Loucy (cell line): ENCODE measurements at regions not wholly inside any gene's neighbourhood (a gene's known extent, or its start where the extent isn't known, plus 50 kb on each side); places are given as distances from the start of the nearest gene placed in this dataset.

Experiments
- CTCF ChIP-seq: fragments of 200-600 bp; sonication (generic); conservative IDR thresholded peaks from 2 replicates; pipeline ENCODE4 v1.5.1; 2014; ENCODE audit warnings: mild to moderate bottlenecking, antibody characterized with exemption, low read length
- EZH2phosphoT487 ChIP-seq: fragments of 200-600 bp; IDR thresholded peaks from 2 replicates; pipeline ENCODE4 v1.6.1; 2018; ENCODE audit warnings: antibody characterized with exemption, mild to moderate bottlenecking, moderate library complexity, borderline replicate concordance

GRCh38 chr12:67430708-67431335 lies 161.7 kb downstream of the CAND1 start:
- TF ChIP-seq CTCF: no peak
- no peak for TF ChIP-seq EZH2phosphoT487
